ENCODE measurements at regions not wholly inside any gene's neighbourhood (a gene's known extent, or its start where the extent isn't known, plus 50 kb on each side); places are given as distances from the start of the nearest gene placed in this dataset.
"Not testable (repeated sequence)": the region's sequence is repeated elsewhere in the genome, so short reads cannot be mapped to it uniquely, and the experiment has no call there.

DNA sequence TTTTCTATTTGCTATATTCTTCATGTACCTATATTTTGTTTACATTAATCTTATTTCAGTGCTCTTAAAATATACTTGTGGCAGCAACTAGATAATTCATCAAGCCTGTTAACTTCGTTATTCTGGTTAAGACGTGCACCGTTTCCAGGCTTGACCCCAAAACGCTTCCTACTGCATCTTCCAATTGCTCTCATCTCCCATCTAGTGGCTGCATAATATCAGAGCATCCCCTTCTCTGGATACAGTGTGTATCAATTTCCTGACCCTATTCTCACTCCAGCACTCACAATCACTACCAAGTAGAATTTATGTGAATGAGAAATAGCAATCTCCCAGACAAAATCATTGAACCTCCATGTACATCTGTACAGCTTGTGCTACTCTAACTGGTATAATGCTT lies 1280.3 kb upstream of the B3GALT2 start:
- TF ChIP-seq POU2F2 (IDR thresholded peaks at IDR 0.05; ENCODE audit: low read depth, low read length) = no peak
- TF ChIP-seq PAX5 (IDR thresholded peaks at IDR 0.05; ENCODE audit: insufficient read depth, low read length, severe bottlenecking) = no peak
- TF ChIP-seq POLR2A (IDR thresholded peaks at IDR 0.05; ENCODE audit: low read depth, low read length) = no peak
- no peak for TF ChIP-seq TAF1 (IDR thresholded peaks at IDR 0.05; ENCODE audit: low read depth, low read length)
- no peak for TF ChIP-seq SPI1 (IDR thresholded peaks at IDR 0.05; ENCODE audit: low read depth, low read length)
- no peak for TF ChIP-seq POLR2AphosphoS5 (IDR thresholded peaks at IDR 0.05; ENCODE audit: low read depth, low read length)
- no peak for FAIRE-seq

DNA sequence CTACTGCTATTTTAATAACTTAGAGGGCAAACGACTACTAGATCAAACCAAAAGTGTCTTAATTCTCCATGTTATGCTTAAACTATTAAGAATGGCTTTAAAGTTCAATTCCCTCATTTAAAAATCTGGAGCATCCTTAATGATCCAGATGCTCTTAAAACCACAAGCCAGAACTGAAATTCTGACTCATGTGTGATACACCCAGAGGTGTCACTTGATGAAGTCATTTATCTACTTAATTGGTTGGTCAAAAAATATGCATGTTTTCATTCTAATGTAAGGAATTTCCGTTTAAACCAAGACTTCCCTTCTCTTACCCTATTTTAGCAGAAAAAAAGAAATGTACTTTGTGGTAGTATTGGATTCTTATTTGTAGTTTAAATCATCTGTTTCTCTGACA lies 1261.2 kb upstream of the B3GALT2 start:
- TF ChIP-seq POLR2AphosphoS5 (IDR thresholded peaks at IDR 0.05; ENCODE audit: low read depth, low read length) = no peak
- no peak for TF ChIP-seq SPI1 (IDR thresholded peaks at IDR 0.05; ENCODE audit: low read depth, low read length)
- no peak for TF ChIP-seq POLR2A (IDR thresholded peaks at IDR 0.05; ENCODE audit: low read depth, low read length)
- no peak for TF ChIP-seq PAX5 (IDR thresholded peaks at IDR 0.05; ENCODE audit: insufficient read depth, low read length, severe bottlenecking)
- TF ChIP-seq POU2F2 (IDR thresholded peaks at IDR 0.05; ENCODE audit: low read depth, low read length) = no peak
- TF ChIP-seq TAF1 (IDR thresholded peaks at IDR 0.05; ENCODE audit: low read depth, low read length) = no peak
- no peak for DNase-seq (ENCODE audit: insufficient read length, low spot score)
- no peak for FAIRE-seq

More for the DNA sequence above, 1280.3 kb upstream of the B3GALT2 start:
- no peak for DNase-seq (ENCODE audit: insufficient read length, low spot score)

DNA sequence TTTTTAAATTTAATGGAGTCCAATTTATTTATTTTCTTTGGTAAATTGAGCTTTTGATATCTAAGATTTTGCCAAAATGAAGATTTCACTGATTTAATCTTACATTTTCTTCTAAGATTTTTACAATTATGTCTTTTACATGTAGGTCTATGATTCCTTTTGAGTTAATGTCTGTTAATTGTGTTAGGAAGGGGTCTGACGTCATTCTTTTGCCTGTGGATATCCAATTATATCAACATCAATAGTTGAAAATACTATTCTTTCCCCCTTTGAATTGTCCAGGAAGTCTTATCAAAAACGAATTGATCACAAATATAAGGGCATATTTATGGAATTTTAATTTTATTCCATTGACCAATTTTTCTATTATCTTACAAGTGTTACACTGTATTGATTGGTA lies 1258.8 kb upstream of the B3GALT2 start:
- DNase-seq (ENCODE audit: insufficient read length, low spot score) = no peak
- no peak for TF ChIP-seq PAX5 (IDR thresholded peaks at IDR 0.05; ENCODE audit: insufficient read depth, low read length, severe bottlenecking)
- no peak for TF ChIP-seq POLR2AphosphoS5 (IDR thresholded peaks at IDR 0.05; ENCODE audit: low read depth, low read length)
- TF ChIP-seq TAF1 (IDR thresholded peaks at IDR 0.05; ENCODE audit: low read depth, low read length) = no peak
- TF ChIP-seq POLR2A (IDR thresholded peaks at IDR 0.05; ENCODE audit: low read depth, low read length) = no peak
- TF ChIP-seq POU2F2 (IDR thresholded peaks at IDR 0.05; ENCODE audit: low read depth, low read length) = no peak
- no peak for TF ChIP-seq SPI1 (IDR thresholded peaks at IDR 0.05; ENCODE audit: low read depth, low read length)
- FAIRE-seq = no peak

DNA sequence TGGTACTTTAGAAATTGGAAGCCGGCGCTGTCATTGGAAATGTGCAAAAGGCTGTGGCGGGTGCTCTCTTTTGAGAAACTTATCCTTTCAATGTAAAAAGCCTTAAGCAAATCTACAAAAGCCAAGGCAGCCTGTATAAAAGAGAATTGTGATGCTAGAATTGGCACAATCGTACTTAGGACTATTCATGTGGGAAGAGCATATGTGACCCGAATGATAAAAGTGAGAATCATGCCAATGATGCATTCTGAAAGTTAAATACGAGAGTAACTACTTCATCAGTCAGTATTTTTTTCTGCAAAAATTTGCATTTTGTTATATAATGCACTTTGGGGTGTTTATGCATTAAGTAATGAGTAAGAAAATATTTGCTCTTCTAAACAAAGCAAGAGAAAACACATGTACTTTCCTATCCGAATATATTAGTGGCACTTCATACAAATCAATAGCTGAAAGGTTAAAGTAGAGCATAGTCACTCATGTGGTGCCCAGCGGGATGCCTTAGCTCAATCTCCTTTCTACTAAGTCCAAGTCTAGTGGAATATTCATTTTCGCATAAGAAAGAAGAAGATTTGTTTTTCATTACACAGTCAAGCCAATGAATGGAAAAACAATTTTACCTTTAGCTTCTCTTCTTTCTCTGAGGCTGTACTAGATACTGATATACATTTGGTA lies 1256.6 kb upstream of the B3GALT2 start:
- TF ChIP-seq POLR2AphosphoS5 (IDR thresholded peaks at IDR 0.05; ENCODE audit: low read depth, low read length) = no peak
- TF ChIP-seq PAX5 (IDR thresholded peaks at IDR 0.05; ENCODE audit: insufficient read depth, low read length, severe bottlenecking) = no peak
- no peak for TF ChIP-seq POU2F2 (IDR thresholded peaks at IDR 0.05; ENCODE audit: low read depth, low read length)
- no peak for TF ChIP-seq SPI1 (IDR thresholded peaks at IDR 0.05; ENCODE audit: low read depth, low read length)
- TF ChIP-seq TAF1 (IDR thresholded peaks at IDR 0.05; ENCODE audit: low read depth, low read length) = no peak
- TF ChIP-seq POLR2A (IDR thresholded peaks at IDR 0.05; ENCODE audit: low read depth, low read length) = no peak
- no peak for DNase-seq (ENCODE audit: insufficient read length, low spot score)
- no peak for FAIRE-seq

DNA sequence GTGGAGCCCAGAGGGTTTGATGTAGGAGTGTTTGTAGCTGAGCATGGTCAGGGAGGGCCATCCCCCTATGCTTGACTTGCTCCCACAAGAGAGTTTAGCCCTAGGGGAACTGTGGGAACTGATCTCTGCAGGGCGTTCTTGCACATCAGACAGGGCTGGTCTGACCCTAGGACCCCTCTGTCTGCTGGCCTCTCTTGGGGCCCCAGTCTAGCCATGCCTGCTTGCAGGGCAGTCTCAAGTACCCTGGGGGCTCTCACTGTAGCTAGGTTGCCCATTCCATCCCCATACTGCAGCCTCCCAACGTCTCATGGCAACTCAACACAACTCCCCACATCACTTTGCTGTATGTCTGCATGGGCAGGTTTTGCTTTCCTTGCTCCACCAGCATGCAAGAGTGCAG lies 1250.7 kb upstream of the B3GALT2 start:
- DNase-seq (ENCODE audit: insufficient read length, low spot score) (no peak), FAIRE-seq (no peak)
- TF ChIP-seq POLR2AphosphoS5 (IDR thresholded peaks at IDR 0.05; ENCODE audit: low read depth, low read length) (no peak), PAX5 (IDR thresholded peaks at IDR 0.05; ENCODE audit: insufficient read depth, low read length, severe bottlenecking) (no peak), TAF1 (IDR thresholded peaks at IDR 0.05; ENCODE audit: low read depth, low read length) (no peak), POU2F2 (IDR thresholded peaks at IDR 0.05; ENCODE audit: low read depth, low read length) (no peak), POLR2A (IDR thresholded peaks at IDR 0.05; ENCODE audit: low read depth, low read length) (no peak), SPI1 (IDR thresholded peaks at IDR 0.05; ENCODE audit: low read depth, low read length) (no peak)

DNA sequence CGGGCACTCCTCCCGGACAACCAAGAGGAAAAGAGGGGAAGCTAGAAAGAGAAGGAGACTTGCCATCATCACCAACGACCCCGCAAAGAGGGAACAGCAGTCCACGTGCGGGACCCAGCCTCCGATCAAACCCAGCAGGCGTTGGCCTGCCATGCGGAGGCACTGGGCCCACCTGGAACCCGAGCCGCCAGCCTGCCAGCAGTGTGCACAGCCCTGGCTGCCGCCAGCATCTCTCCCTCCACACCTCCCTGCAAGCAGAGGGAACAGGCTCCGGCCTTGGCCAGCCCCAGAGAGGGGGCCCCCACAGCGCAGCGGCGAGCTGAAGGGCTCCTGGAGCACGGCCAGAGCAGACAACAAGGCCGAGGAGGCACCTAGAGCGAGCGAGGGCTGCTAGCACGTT lies 1244.7 kb upstream of the B3GALT2 start:
- no peak for DNase-seq (ENCODE audit: insufficient read length, low spot score)
- no peak for FAIRE-seq
- no peak for TF ChIP-seq PAX5 (IDR thresholded peaks at IDR 0.05; ENCODE audit: insufficient read depth, low read length, severe bottlenecking)
- TF ChIP-seq POLR2A (IDR thresholded peaks at IDR 0.05; ENCODE audit: low read depth, low read length) = no peak
- no peak for TF ChIP-seq TAF1 (IDR thresholded peaks at IDR 0.05; ENCODE audit: low read depth, low read length)
- TF ChIP-seq POU2F2 (IDR thresholded peaks at IDR 0.05; ENCODE audit: low read depth, low read length) = no peak
- no peak for TF ChIP-seq SPI1 (IDR thresholded peaks at IDR 0.05; ENCODE audit: low read depth, low read length)
- no peak for TF ChIP-seq POLR2AphosphoS5 (IDR thresholded peaks at IDR 0.05; ENCODE audit: low read depth, low read length)

DNA sequence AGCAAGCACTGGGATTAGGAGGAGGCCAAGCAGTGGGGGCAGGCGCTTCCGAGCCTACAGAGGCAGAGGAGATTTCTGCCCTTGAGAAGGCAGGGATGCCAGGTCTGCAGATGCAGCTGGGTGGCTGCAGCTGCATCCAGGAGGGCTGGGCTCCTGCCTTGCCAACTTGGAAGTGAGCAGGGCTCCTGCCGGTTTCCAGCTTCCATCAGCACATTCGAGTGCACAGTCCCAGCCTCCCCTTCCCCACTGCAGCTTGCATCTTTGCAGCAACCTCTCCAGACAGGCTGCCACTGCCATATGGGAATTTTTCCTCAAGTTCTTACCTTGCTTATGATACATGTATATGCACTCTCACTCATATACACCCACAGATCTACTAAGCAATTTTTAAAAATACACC lies 1234.3 kb upstream of the B3GALT2 start:
- no peak for TF ChIP-seq SPI1 (IDR thresholded peaks at IDR 0.05; ENCODE audit: low read depth, low read length)
- TF ChIP-seq TAF1 (IDR thresholded peaks at IDR 0.05; ENCODE audit: low read depth, low read length) = no peak
- no peak for TF ChIP-seq PAX5 (IDR thresholded peaks at IDR 0.05; ENCODE audit: insufficient read depth, low read length, severe bottlenecking)
- TF ChIP-seq POU2F2 (IDR thresholded peaks at IDR 0.05; ENCODE audit: low read depth, low read length) = no peak
- TF ChIP-seq POLR2AphosphoS5 (IDR thresholded peaks at IDR 0.05; ENCODE audit: low read depth, low read length) = no peak
- TF ChIP-seq POLR2A (IDR thresholded peaks at IDR 0.05; ENCODE audit: low read depth, low read length) = no peak
- FAIRE-seq (no peak), DNase-seq (ENCODE audit: insufficient read length, low spot score) (no peak)

DNA sequence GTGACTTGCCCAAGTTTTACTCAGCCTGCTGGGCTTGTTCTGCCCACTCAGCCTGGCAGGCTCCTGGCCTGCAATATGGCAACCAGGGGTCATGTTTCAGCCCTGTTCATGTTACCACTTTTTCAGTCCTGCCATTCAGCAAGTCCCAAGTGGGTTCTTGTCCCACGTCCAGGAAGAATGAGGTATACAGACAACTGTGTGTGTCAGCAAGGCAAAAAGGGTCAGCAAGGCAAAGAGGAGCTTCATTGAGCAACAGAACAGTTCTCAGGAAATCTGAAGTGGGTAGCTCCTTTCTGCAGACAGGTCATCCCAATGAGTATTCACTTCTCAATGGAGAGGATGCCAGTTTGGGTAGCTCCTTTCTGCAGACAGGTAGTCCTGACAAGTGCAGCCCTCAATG lies 1233.3 kb upstream of the B3GALT2 start:
- FAIRE-seq (no peak), DNase-seq (ENCODE audit: insufficient read length, low spot score) (no peak)
- TF ChIP-seq SPI1 (IDR thresholded peaks at IDR 0.05; ENCODE audit: low read depth, low read length) (no peak), PAX5 (IDR thresholded peaks at IDR 0.05; ENCODE audit: insufficient read depth, low read length, severe bottlenecking) (no peak), POLR2AphosphoS5 (IDR thresholded peaks at IDR 0.05; ENCODE audit: low read depth, low read length) (no peak), TAF1 (IDR thresholded peaks at IDR 0.05; ENCODE audit: low read depth, low read length) (no peak), POU2F2 (IDR thresholded peaks at IDR 0.05; ENCODE audit: low read depth, low read length) (no peak), POLR2A (IDR thresholded peaks at IDR 0.05; ENCODE audit: low read depth, low read length) (no peak)

DNA sequence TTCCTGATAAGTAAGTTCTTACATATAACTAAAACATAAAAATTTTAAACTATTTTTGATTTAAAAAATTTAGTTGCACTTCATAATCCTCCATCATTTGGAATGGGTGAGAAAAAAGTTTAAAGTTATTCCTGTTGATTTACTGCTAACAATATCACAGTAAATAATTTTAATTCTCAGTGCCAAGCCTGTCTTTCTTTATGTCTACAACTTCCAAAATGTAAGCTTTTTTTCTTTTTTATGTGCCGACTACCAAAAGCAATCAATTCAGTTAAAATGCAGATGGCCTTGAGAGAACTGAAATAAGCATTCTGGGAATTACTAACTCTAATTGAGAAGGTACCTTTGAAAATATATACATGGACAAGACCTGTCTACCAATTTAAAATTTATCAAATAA lies 1224.3 kb upstream of the B3GALT2 start:
- FAIRE-seq (no peak), DNase-seq (ENCODE audit: insufficient read length, low spot score) (no peak)
- TF ChIP-seq SPI1 (IDR thresholded peaks at IDR 0.05; ENCODE audit: low read depth, low read length) (no peak), PAX5 (IDR thresholded peaks at IDR 0.05; ENCODE audit: insufficient read depth, low read length, severe bottlenecking) (no peak), POLR2A (IDR thresholded peaks at IDR 0.05; ENCODE audit: low read depth, low read length) (no peak), POLR2AphosphoS5 (IDR thresholded peaks at IDR 0.05; ENCODE audit: low read depth, low read length) (no peak), TAF1 (IDR thresholded peaks at IDR 0.05; ENCODE audit: low read depth, low read length) (no peak), POU2F2 (IDR thresholded peaks at IDR 0.05; ENCODE audit: low read depth, low read length) (no peak)

DNA sequence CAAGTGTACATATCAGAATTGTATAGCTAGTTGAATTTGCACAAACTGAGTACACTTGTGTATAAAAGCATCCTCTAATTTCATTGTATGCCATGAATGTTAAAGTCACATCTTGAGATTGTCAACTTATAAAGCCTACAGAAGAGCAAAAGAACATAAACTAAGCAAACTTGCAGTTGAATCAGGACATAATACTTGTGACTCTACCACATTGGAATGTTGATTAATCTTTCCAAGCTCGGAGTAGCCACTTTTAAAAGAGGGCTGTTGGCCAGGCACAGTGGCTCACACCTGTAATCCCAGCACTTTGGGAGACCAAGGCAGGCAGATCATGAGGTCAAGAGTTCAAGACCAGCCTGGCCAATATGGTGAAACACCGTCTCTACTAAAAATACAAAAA lies 1220.8 kb upstream of the B3GALT2 start:
- DNase-seq (ENCODE audit: insufficient read length, low spot score); FAIRE-seq: not testable (repeated sequence)
